PC-9 (cell line): ENCODE measurements at regions not wholly inside any gene's neighbourhood (a gene's known extent, or its start where the extent isn't known, plus 50 kb on each side); places are given as distances from the start of the nearest gene placed in this dataset.
"Not testable (repeated sequence)": the region's sequence is repeated elsewhere in the genome, so short reads cannot be mapped to it uniquely, and the experiment has no call there.

Experiments used
- BruUV-seq: library from RNA; stranded (reverse); fragments of 400-500 nt; replicated peaks from 2 replicates; lab custom pipeline; 2021; lab: Mats Ljungman, UMichigan
- CTCF ChIA-PET: fragments of 300-600 bp; sonication (Branson Sonifier 250); formaldehyde crosslinking; loops from one replicate; lab custom pipeline; 2022; ENCODE audit warnings: antibody characterized with exemption; lab: Charles Lee
- POLR2A ChIA-PET: fragments of 300-600 bp; sonication (Branson Sonifier 250); formaldehyde crosslinking; loops from one replicate; lab custom pipeline; 2022; ENCODE audit warnings: antibody characterized with exemption; ENCODE audit not compliant: unreplicated experiment; lab: Charles Lee
- DNase-seq, 2 experiments: peaks; one replicate each; pipeline versions ENCODE4 v3.0.0 to v3.0.0-alpha.2; 2015 to 2022; ENCODE audit warnings: mixed read lengths in 1 of 2
- H2AFZ ChIP-seq: fragments of 200-600 bp; sonication (generic); 2 replicates; pipeline ENCODE4 v1.8.1; 2017; ENCODE audit warnings: antibody characterized with exemption
- H3F3A ChIP-seq: fragments of 200-600 bp; sonication (generic); 2 replicates; pipeline ENCODE4 v1.8.1; 2017; ENCODE audit warnings: antibody characterized with exemption, mild to moderate bottlenecking, low read depth; ENCODE audit not compliant: insufficient read depth
- H3K27ac ChIP-seq: fragments of 200-600 bp; sonication (generic); 2 replicates; pipeline ENCODE4 v1.6.1; 2016; ENCODE audit warnings: mixed run types
- H3K27me3 ChIP-seq: fragments of 200-600 bp; sonication (generic); 2 replicates; pipeline ENCODE4 v1.6.1; 2016; ENCODE audit warnings: low read depth, mixed run types; ENCODE audit not compliant: insufficient read depth
- H3K36me3 ChIP-seq: fragments of 200-600 bp; sonication (generic); 2 replicates; pipeline ENCODE4 v1.6.1; 2016; ENCODE audit warnings: low read depth, mixed run types
- H3K4me1 ChIP-seq: fragments of 200-600 bp; sonication (generic); replicated peaks from 2 replicates; pipeline ENCODE4 v1.6.1; 2016; ENCODE audit warnings: mixed run types; ENCODE audit not compliant: insufficient read depth
- H3K4me2 ChIP-seq: fragments of 200-600 bp; sonication (generic); 2 replicates; pipeline ENCODE4 v1.6.1; 2017; ENCODE audit warnings: mixed run types
- H3K4me3 ChIP-seq: fragments of 200-600 bp; sonication (generic); 2 replicates; pipeline ENCODE4 v1.6.1; 2016; ENCODE audit warnings: mixed run types
- H3K79me2 ChIP-seq: fragments of 200-600 bp; sonication (generic); 2 replicates; pipeline ENCODE4 v1.6.1; 2017; ENCODE audit warnings: low read depth, mixed run types
- H3K9me2 ChIP-seq: fragments of 200-600 bp; sonication (generic); 2 replicates; pipeline ENCODE4 v1.8.1; 2017; ENCODE audit warnings: mild to moderate bottlenecking; ENCODE audit not compliant: insufficient read depth
- H3K9me3 ChIP-seq: fragments of 200-600 bp; sonication (generic); 2 replicates; pipeline ENCODE4 v1.8.1; 2016; ENCODE audit warnings: low read depth; ENCODE audit not compliant: insufficient read depth
- H4K20me1 ChIP-seq: fragments of 200-600 bp; sonication (generic); 2 replicates; pipeline ENCODE4 v1.8.1; 2017; ENCODE audit not compliant: insufficient read depth
- EZH2 ChIP-seq: fragments of 200-600 bp; sonication (generic); IDR thresholded peaks from 2 replicates; pipeline ENCODE4 v1.8.0; 2017; ENCODE audit warnings: antibody characterized with exemption, low read depth
- intact Hi-C: fragments of 100-400 bp; cut with micrococcal nuclease; formaldehyde crosslinking; loops from one replicate; pipeline ENCODE4 v1.10.0; 2022; ENCODE audit not compliant: unreplicated experiment
- TF ChIP-seq, protein P1 (sequence below): fragments of 200-600 bp; sonication (generic); conservative IDR thresholded peaks from 2 replicates; pipeline ENCODE4 v1.6.1; 2017; ENCODE audit warnings: mixed run types, antibody characterized with exemption, mild to moderate bottlenecking, moderate library complexity

GRCh38 chr4:167890226-167890625 is 202.1 kb upstream of the ANXA10 start:
- no peak for DNase-seq
- BruUV-seq: no TSS peak
- H3K27ac ChIP-seq: no peak overlapping the region
- no peak for TF ChIP-seq EZH2
- TF ChIP-seq, protein P1, sequence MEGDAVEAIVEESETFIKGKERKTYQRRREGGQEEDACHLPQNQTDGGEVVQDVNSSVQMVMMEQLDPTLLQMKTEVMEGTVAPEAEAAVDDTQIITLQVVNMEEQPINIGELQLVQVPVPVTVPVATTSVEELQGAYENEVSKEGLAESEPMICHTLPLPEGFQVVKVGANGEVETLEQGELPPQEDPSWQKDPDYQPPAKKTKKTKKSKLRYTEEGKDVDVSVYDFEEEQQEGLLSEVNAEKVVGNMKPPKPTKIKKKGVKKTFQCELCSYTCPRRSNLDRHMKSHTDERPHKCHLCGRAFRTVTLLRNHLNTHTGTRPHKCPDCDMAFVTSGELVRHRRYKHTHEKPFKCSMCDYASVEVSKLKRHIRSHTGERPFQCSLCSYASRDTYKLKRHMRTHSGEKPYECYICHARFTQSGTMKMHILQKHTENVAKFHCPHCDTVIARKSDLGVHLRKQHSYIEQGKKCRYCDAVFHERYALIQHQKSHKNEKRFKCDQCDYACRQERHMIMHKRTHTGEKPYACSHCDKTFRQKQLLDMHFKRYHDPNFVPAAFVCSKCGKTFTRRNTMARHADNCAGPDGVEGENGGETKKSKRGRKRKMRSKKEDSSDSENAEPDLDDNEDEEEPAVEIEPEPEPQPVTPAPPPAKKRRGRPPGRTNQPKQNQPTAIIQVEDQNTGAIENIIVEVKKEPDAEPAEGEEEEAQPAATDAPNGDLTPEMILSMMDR: no peak
- H3K27me3 ChIP-seq: no peaks in the 10 kb centered on the region
- H3K4me1 ChIP-seq: no peaks in the 10 kb centered on the region
- no peaks in the 10 kb centered on the region for H3K36me3 ChIP-seq
- no peaks in the 10 kb centered on the region for H4K20me1 ChIP-seq
- no peaks in the 10 kb centered on the region for H3K9me3 ChIP-seq
- no peak overlapping the region for H2AFZ ChIP-seq
- CTCF ChIA-PET: no interaction called here
- no peaks in the 10 kb centered on the region for H3F3A ChIP-seq
- H3K4me2 ChIP-seq: no peak overlapping the region
- intact Hi-C loops: no loop called here
- H3K9me2 ChIP-seq: no peaks in the 10 kb centered on the region
- H3K4me3 ChIP-seq: no peak overlapping the region
- POLR2A ChIA-PET: no interaction called here
- H3K79me2 ChIP-seq: no peaks in the 10 kb centered on the region

DNA sequence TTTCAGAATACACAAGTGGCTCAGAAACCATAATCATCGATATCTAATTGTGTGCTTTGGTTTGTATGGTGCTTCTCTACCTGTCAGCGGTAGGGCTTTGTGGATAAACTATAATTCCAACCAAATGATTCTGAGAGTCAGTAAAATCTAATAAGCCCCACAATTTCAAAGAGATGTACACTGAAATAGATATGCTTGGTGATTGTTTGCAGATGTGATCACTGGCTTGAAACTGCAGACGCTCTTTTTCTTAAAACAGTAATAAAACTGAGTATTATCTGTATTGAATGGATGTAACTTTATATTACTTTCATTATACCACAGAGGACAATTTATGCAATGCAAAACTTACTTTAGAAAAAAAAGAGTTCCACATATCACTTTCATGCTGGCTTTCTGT is 198.8 kb upstream of the ANXA10 start:
- Histone ChIP-seq H4K20me1 (no peaks in the 10 kb centered on the region), H3K4me3 (no peak overlapping the region), H2AFZ (no peak overlapping the region), H3K79me2 (no peaks in the 10 kb centered on the region), H3F3A (no peaks in the 10 kb centered on the region), H3K27me3 (no peaks in the 10 kb centered on the region), H3K9me3 (no peaks in the 10 kb centered on the region), H3K4me1 (no peaks in the 10 kb centered on the region), H3K9me2 (no peaks in the 10 kb centered on the region), H3K27ac (no peak overlapping the region), H3K36me3 (no peaks in the 10 kb centered on the region), H3K4me2 (no peak overlapping the region)
- intact Hi-C loops: no loop called here
- no peak for DNase-seq
- TF ChIP-seq, protein P1: no peak
- TF ChIP-seq EZH2: no peak
- POLR2A ChIA-PET: no interaction called here
- CTCF ChIA-PET: no interaction called here
- no TSS peak for BruUV-seq

DNA sequence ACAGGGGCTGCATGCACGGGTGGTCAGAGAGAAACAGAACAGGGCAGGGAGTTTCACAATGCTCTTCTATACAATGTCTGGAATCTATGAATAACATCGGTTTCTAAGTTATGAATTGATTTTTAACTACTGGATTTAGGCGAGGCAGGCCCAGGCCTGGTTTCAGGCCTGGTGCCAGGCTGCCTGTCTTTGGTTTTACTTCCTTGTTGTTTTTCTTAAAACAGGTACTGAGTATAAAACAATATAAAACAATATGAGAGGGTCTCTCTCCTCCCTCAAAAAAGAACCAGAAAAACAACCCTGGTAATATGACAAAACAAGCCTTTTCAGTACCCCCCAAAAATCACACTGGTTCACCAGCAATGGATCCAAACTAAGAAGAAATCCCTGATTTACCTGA is 196.1 kb upstream of the ANXA10 start:
- POLR2A ChIA-PET, H3F3A ChIP-seq, H3K4me2 ChIP-seq, H3K27ac ChIP-seq, H2AFZ ChIP-seq, H3K27me3 ChIP-seq, H3K4me3 ChIP-seq, H3K36me3 ChIP-seq, H4K20me1 ChIP-seq, H3K79me2 ChIP-seq, H3K9me3 ChIP-seq, CTCF ChIA-PET, H3K9me2 ChIP-seq, intact Hi-C loops, H3K4me1 ChIP-seq: not testable (repeated sequence)
- peak in 1 of 2 experiments; percentile 8 for DNase-seq
- TSS peak; percentile 30 for BruUV-seq

GRCh38 chr4:167897116-167897515 is 195.2 kb upstream of the ANXA10 start:
- Histone ChIP-seq H3K27me3 (no peaks in the 10 kb centered on the region), H3K79me2 (no peaks in the 10 kb centered on the region), H3K36me3 (no peaks in the 10 kb centered on the region), H3F3A (no peaks in the 10 kb centered on the region), H4K20me1 (no peaks in the 10 kb centered on the region), H3K4me1 (no peaks in the 10 kb centered on the region), H3K9me3 (no peaks in the 10 kb centered on the region), H3K4me2 (no peak overlapping the region), H3K27ac (no peak overlapping the region), H2AFZ (no peak overlapping the region), H3K4me3 (no peak overlapping the region), H3K9me2 (no peaks in the 10 kb centered on the region)
- no TSS peak for BruUV-seq
- TF ChIP-seq, protein P1: no peak
- TF ChIP-seq EZH2: no peak
- ChIA-PET POLR2A (no interaction called here), CTCF (no interaction called here)
- intact Hi-C loops: no loop called here
- peak in 1 of 2 experiments; percentile 51 for DNase-seq
